K562 (cell line): ENCODE measurements at regions not wholly inside any gene's neighbourhood (a gene's known extent, or its start where the extent isn't known, plus 50 kb on each side); places are given as distances from the start of the nearest gene placed in this dataset.

Source experiments
- ATAC-seq: fragments of 200-7000 bp; cut with Tn5 transposase; 3 replicates; pipeline ENCODE4 v1.9.1; 2020; ENCODE audit warnings: moderate library complexity
- BruUV-seq: library from RNA; stranded (reverse); fragments of 400-500 nt; replicated peaks from 2 replicates; lab custom pipeline; 2021; lab: Mats Ljungman, UMichigan
- CTCF ChIA-PET: fragments of 300-600 bp; formaldehyde crosslinking; extraction: SDS; loops from one replicate; lab custom pipeline; 2021; ENCODE audit warnings: low intra/inter-chr PET ratio; lab: Yijun Ruan, JAX
- POLR2A ChIA-PET: fragments of 300-600, 350-650 bp; sonication (Branson Sonifier 250); formaldehyde crosslinking; extraction: SDS; loops from one replicate; lab custom pipeline; 2021; ENCODE audit warnings: antibody characterized with exemption, inconsistent platforms; lab: Yijun Ruan, JAX
- DNase-seq, 4 experiments: peaks; one replicate each; pipeline versions ENCODE4 v3.0.0 to v3.0.0-alpha.2; 2011 to 2018; ENCODE audit warnings: low spot score in 3 of 4, mixed read lengths in 3 of 4; ENCODE audit errors: extremely low read depth in 1 of 4
- FAIRE-seq: peaks from 2 replicates; lab custom pipeline; 2011; peaks lifted over from hg19 to GRCh38; lab: Jason Lieb, UNC
- H2AFZ ChIP-seq: 2 replicates; pipeline ENCODE4 v1.6.0; 2011; ENCODE audit warnings: low read depth, low read length, control low read depth, inconsistent platforms
- H3K27ac ChIP-seq: fragments of 200-600 bp; 3 replicates; pipeline ENCODE4 v1.8.0; 2011; ENCODE audit warnings: low read depth, mild to moderate bottlenecking, control low read depth, inconsistent platforms, low read length, moderate library complexity, mixed read lengths; ENCODE audit errors: extremely low read depth
- H3K27me3 ChIP-seq, 2 experiments: fragments of 300-600 bp in 1 of 2; 2 replicates in 1 of 2; 3 replicates in 1 of 2; pipeline versions ENCODE4 v1.6.0 to v1.8.0; 2011; ENCODE audit warnings: inconsistent platforms in 2 of 2, low read length in 2 of 2, mild to moderate bottlenecking in 1 of 2, mixed read lengths in 1 of 2, moderate library complexity in 1 of 2; ENCODE audit not compliant: control insufficient read depth in 2 of 2, insufficient read depth in 2 of 2
- H3K36me3 ChIP-seq: fragments of 300-600 bp; 3 replicates; pipeline ENCODE4 v1.8.0; 2011; ENCODE audit warnings: mild to moderate bottlenecking, low read length, inconsistent platforms; ENCODE audit not compliant: control insufficient read depth, insufficient read depth
- H3K4me1 ChIP-seq, 2 experiments: fragments of 200-600 bp in 1 of 2; replicated peaks in 1 of 2; 2 replicates in 1 of 2; 3 replicates in 1 of 2; pipeline versions ENCODE4 v1.5.1 to v1.8.0; 2011; ENCODE audit warnings: inconsistent platforms in 2 of 2, low read length in 2 of 2, mild to moderate bottlenecking in 1 of 2, mixed read lengths in 1 of 2, moderate library complexity in 1 of 2; ENCODE audit not compliant: control insufficient read depth in 2 of 2, insufficient read depth in 2 of 2
- H3K4me2 ChIP-seq: 2 replicates; pipeline ENCODE4 v1.6.1; 2011; ENCODE audit warnings: low read length, control low read depth, inconsistent platforms, mixed read lengths; ENCODE audit not compliant: insufficient read depth
- H3K4me3 ChIP-seq: fragments of 200-600 bp; sonication (generic), shearing (Covaris generic); 2 replicates; pipeline ENCODE4 v1.5.1; 2016; ENCODE audit warnings: control low read depth, inconsistent platforms
- H3K79me2 ChIP-seq: fragments of 200-600 bp; 3 replicates; pipeline ENCODE4 v1.8.0; 2011; ENCODE audit warnings: low read length, inconsistent platforms; ENCODE audit not compliant: control insufficient read depth, insufficient read depth
- H3K9ac ChIP-seq, 2 experiments: 2 replicates each; pipeline versions ENCODE4 v1.6.0 to v1.6.1; 2011; ENCODE audit warnings: low read depth in 2 of 2, low read length in 2 of 2, control low read depth in 1 of 2, inconsistent platforms in 1 of 2, mild to moderate bottlenecking in 1 of 2, mixed read lengths in 1 of 2; ENCODE audit not compliant: insufficient read depth in 1 of 2
- H3K9me1 ChIP-seq: one replicate; pipeline ENCODE4 v1.6.0; 2011; ENCODE audit warnings: inconsistent platforms, mild to moderate bottlenecking, low read length, moderate library complexity; ENCODE audit not compliant: control insufficient read depth, insufficient read depth
- H3K9me3 ChIP-seq: replicated peaks from 2 replicates; pipeline ENCODE4 v1.5.1; 2011; ENCODE audit warnings: low read depth, low read length, inconsistent platforms; ENCODE audit not compliant: control insufficient read depth, insufficient read depth
- H4K20me1 ChIP-seq: replicated peaks from 2 replicates; pipeline ENCODE4 v1.6.1; 2011; ENCODE audit warnings: low read length, inconsistent platforms, mixed read lengths; ENCODE audit not compliant: control insufficient read depth, insufficient read depth
- CREB3L1 ChIP-seq: fragments of 450-650 bp; IDR thresholded peaks from 2 replicates; pipeline ENCODE4 v1.6.1; 2014; ENCODE audit warnings: low read depth, mild to moderate bottlenecking, moderate library complexity, borderline replicate concordance
- E4F1 ChIP-seq: fragments of 250-450 bp; sonication (Bioruptor Pico); IDR thresholded peaks from 2 replicates; pipeline ENCODE4 v1.5.0; 2021; ENCODE audit warnings: mild to moderate bottlenecking, borderline replicate concordance
- ELF2 ChIP-seq: fragments of 250-450 bp; sonication (Bioruptor Pico); IDR thresholded peaks from 2 replicates; pipeline ENCODE4 v1.5.0; 2021; ENCODE audit warnings: mild to moderate bottlenecking
- EP400 ChIP-seq: fragments of 450-650 bp; IDR thresholded peaks from 2 replicates; pipeline ENCODE4 v1.6.1; 2017; ENCODE audit warnings: antibody characterized with exemption, mild to moderate bottlenecking, moderate library complexity
- MYBL2 ChIP-seq, 2 experiments: fragments of 450-650 bp in 1 of 2; sonication (generic) in 1 of 2; formaldehyde crosslinking in 1 of 2; IDR thresholded peaks; 2 replicates each; pipeline versions ENCODE4 v1.6.1 to v1.8.1; 2017 to 2022; ENCODE audit warnings: borderline replicate concordance in 1 of 2, inconsistent platforms in 1 of 2, low read depth in 1 of 2, mild to moderate bottlenecking in 1 of 2, missing genetic modification reagents in 1 of 2, moderate library complexity in 1 of 2
- NUFIP1 ChIP-seq: fragments of 450-650 bp; IDR thresholded peaks from 2 replicates; pipeline ENCODE4 v1.6.1; 2018; ENCODE audit not compliant: partially characterized antibody
- PPARD ChIP-seq: fragments of 250-450 bp; sonication (Bioruptor Pico); IDR thresholded peaks from 2 replicates; pipeline ENCODE4 v1.8.0; 2022; ENCODE audit warnings: inconsistent platforms, mild to moderate bottlenecking, moderate library complexity
- TAF1 ChIP-seq: IDR thresholded peaks from 2 replicates; pipeline ENCODE4 v1.6.1; 2011; ENCODE audit warnings: mild to moderate bottlenecking, low read length, moderate library complexity; ENCODE audit not compliant: insufficient read depth, control insufficient read depth, severe bottlenecking; ENCODE audit errors: extremely low read depth
- TEAD4 ChIP-seq, 2 experiments: sonication (generic) in 1 of 2; formaldehyde crosslinking in 1 of 2; IDR thresholded peaks; 2 replicates each; pipeline versions ENCODE4 v1.6.1 to v1.8.0; 2012 to 2022; ENCODE audit warnings: borderline replicate concordance in 1 of 2, inconsistent platforms in 1 of 2, low read length in 1 of 2, mild to moderate bottlenecking in 1 of 2, missing genetic modification reagents in 1 of 2
- ZNF174 ChIP-seq: fragments of 250-450 bp; sonication (Bioruptor Pico); IDR thresholded peaks from 2 replicates; pipeline ENCODE4 v1.4.0; 2020; ENCODE audit warnings: mild to moderate bottlenecking
- ZNF311 ChIP-seq: fragments of 250-450 bp; sonication (Bioruptor Pico); IDR thresholded peaks from 2 replicates; pipeline ENCODE4 v1.4.0; 2020; ENCODE audit warnings: mild to moderate bottlenecking, moderate library complexity
- ZNF785 ChIP-seq: fragments of 250-450 bp; sonication (Bioruptor Pico); IDR thresholded peaks from 2 replicates; pipeline ENCODE4 v1.4.0; 2020; ENCODE audit warnings: mild to moderate bottlenecking
- WGBS: fragments of 100-300 bp; shearing (Covaris generic); methylation state at CpG from one replicate; pipeline ENCODE4 v1.1.6; 2016; ENCODE audit warnings: low coverage, mixed read lengths; ENCODE audit not compliant: insufficient coverage; ENCODE audit errors: missing lambda C conversion rate; 5-methylcytosine and 5-hydroxymethylcytosine counted together
- in situ Hi-C: fragments of 300-500 bp; cut with MboI; formaldehyde crosslinking; loops from 4 replicates; pipeline ENCODE4 v1.15.0; 2018; ENCODE audit warnings: inconsistent platforms, mixed read lengths
- intact Hi-C: fragments of 100-400 bp; cut with micrococcal nuclease; formaldehyde crosslinking; loops from 2 replicates; pipeline ENCODE4 v1.14.2; 2022

DNA sequence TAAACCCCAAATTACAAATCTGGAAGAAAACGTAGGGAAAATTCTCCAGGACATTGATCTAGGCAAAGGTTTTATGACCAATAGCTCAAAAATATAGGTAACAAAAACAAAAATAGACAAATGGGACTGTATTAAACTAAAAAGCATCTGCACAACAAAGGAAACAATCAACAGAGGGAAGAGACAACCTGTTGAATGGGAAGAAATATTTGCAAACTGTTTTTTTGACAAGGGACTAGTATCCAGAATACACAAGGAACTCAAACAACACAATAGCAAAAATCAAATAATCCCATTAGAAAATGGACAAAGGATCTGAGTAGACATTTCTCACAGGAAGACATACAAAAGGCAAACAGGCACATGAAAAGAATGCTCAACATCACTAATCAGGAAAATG, 386.3 kb downstream of the ENC1 start:
- intact Hi-C loops, result no loop called here
- FAIRE-seq (no peak), ATAC-seq (no peak), DNase-seq (no peak)
- no peaks in the 10 kb centered on the region for H3K36me3 ChIP-seq
- 8% methylated on average over 1 of the region's 1 CpG for WGBS
- no peaks in the 10 kb centered on the region for H3K79me2 ChIP-seq
- H3K4me2 ChIP-seq, result no peak overlapping the region
- H3K4me3 ChIP-seq, result no peak overlapping the region
- H3K4me1 ChIP-seq, result no peaks in the 10 kb centered on the region; a peak in 3 of 5 replicates
- in situ Hi-C loops, result no loop called here
- no peaks in the 10 kb centered on the region for H3K9me3 ChIP-seq
- H4K20me1 ChIP-seq, result no peaks in the 10 kb centered on the region
- H2AFZ ChIP-seq, result no peak overlapping the region
- TF ChIP-seq CREB3L1 (no peak), PPARD (CRISPR knock-in tag) (no peak), TEAD4 (IDR thresholded peaks at IDR 0.05; ENCODE audit: low read length) (no peak), TEAD4 (CRISPR knock-in tag; IDR thresholded peaks at IDR 0.05; ENCODE audit: borderline replicate concordance) (no peak), NUFIP1 (no peak), EP400 (no peak), MYBL2 (IDR thresholded peaks at IDR 0.05; ENCODE audit: low read depth) (no peak), MYBL2 (CRISPR knock-in tag; IDR thresholded peaks at IDR 0.05; ENCODE audit: borderline replicate concordance) (no peak), ZNF785 (no peak), E4F1 (no peak), ZNF311 (CRISPR knock-in tag) (no peak), ELF2 (CRISPR knock-in tag) (no peak), TAF1 (no peak), ZNF174 (CRISPR knock-in tag) (no peak)
- no peak overlapping the region for H3K27ac ChIP-seq
- H3K27me3 ChIP-seq, result peaks cover 0 to 4% of the 10 kb centered on the region in 2 experiments; a peak in 2 of 5 replicates
- BruUV-seq, result no TSS peak
- no peaks in the 10 kb centered on the region for H3K9me1 ChIP-seq
- H3K9ac ChIP-seq, result no peak overlapping the region
- ChIA-PET CTCF (no interaction called here), POLR2A (no interaction called here)
